ENCODE measurements at regions not wholly inside any gene's neighbourhood (a gene's known extent, or its start where the extent isn't known, plus 50 kb on each side); places are given as distances from the start of the nearest gene placed in this dataset.

- intact Hi-C loops (cut with DNase I; ENCODE audit: low total_unique reads), result no loop called here
- no peak for TF ChIP-seq POLR2A (IDR thresholded peaks at IDR 0.05)
- no peaks in the 10 kb centered on the region for H3K4me1 ChIP-seq
- no peaks in the 10 kb centered on the region for H3K9me3 ChIP-seq
- H3K36me3 ChIP-seq (ENCODE audit: low read depth, missing control alignments), result no peaks in the 10 kb centered on the region
- H3K4me3 ChIP-seq, result no peak overlapping the region
- WGBS, 2 donors, result 87% methylated on average over 2 of the region's 2 CpGs
- no peaks in the 10 kb centered on the region for H3K27me3 ChIP-seq
- H3K27ac ChIP-seq, result no peak overlapping the region
- no peak for DNase-seq
Observed at GRCh38 chr6:125414507-125414906, 112.7 kb upstream of the HDDC2 start.

DNA sequence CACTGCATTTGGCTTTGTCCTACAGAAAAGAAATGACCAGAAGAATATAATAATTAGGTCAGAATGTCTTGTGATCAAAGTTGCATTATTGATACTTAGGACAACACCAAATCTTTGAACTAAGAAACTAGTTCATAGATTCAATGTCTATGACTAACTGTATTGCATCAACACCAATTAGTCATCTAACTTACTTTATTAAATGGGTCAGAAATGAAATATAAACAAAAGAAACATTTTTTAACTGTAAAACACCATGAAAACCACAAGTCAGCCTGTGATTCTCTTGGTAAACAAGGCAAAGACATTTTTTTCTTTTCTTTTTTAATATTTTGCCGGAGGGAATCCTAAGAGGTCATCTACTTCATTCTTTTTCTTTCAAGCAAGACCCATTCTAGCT is 114.1 kb upstream of the HDDC2 start:
- no peak for DNase-seq

DNA sequence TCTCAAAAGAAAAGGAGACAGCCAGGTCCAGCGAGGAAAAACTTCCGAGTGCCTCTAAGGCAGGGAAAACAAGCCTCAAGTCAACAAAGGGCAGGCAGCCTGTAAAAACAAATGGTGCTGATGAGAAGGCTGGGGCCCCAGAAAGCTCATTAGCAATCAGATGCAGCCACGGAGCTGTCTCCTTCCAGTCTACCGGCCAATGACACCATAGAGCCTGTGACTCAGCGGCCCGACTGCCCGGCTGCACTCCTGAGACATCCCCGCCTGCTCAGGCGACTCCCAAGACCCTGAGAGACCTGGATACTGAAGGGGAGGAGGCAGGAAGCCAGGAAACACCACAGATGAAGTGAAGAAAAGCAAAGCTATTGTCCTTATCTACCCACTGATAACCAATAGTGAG is 120.1 kb upstream of the HDDC2 start:
- 10 to 13% methylated on average over 9 of the region's 9 CpGs for WGBS, 2 donors
- intact Hi-C loops (cut with DNase I; ENCODE audit: low total_unique reads), result no loop called here
- H3K9me3 ChIP-seq, result no peaks in the 10 kb centered on the region
- H3K27me3 ChIP-seq, result no peaks in the 10 kb centered on the region
- TF ChIP-seq POLR2A (IDR thresholded peaks at IDR 0.05), result no peak
- TF ChIP-seq, protein P1, sequence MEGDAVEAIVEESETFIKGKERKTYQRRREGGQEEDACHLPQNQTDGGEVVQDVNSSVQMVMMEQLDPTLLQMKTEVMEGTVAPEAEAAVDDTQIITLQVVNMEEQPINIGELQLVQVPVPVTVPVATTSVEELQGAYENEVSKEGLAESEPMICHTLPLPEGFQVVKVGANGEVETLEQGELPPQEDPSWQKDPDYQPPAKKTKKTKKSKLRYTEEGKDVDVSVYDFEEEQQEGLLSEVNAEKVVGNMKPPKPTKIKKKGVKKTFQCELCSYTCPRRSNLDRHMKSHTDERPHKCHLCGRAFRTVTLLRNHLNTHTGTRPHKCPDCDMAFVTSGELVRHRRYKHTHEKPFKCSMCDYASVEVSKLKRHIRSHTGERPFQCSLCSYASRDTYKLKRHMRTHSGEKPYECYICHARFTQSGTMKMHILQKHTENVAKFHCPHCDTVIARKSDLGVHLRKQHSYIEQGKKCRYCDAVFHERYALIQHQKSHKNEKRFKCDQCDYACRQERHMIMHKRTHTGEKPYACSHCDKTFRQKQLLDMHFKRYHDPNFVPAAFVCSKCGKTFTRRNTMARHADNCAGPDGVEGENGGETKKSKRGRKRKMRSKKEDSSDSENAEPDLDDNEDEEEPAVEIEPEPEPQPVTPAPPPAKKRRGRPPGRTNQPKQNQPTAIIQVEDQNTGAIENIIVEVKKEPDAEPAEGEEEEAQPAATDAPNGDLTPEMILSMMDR (IDR thresholded peaks at IDR 0.05), result no peak
- peak overlapping the region in 1 of 2 donors; percentile 12 for H3K27ac ChIP-seq
- no peaks in the 10 kb centered on the region for H3K4me1 ChIP-seq
- DNase-seq, result peak; percentile 53
- H3K4me3 ChIP-seq, result peak overlapping the region in 1 of 2 donors; percentile 23
- H3K36me3 ChIP-seq (ENCODE audit: low read depth, missing control alignments), result no peaks in the 10 kb centered on the region

More for the DNA sequence above, 114.1 kb upstream of the HDDC2 start:
- no peaks in the 10 kb centered on the region for H3K36me3 ChIP-seq (ENCODE audit: low read depth, missing control alignments)
- no peak overlapping the region for H3K27ac ChIP-seq
- H3K27me3 ChIP-seq, result no peaks in the 10 kb centered on the region
- no peaks in the 10 kb centered on the region for H3K4me1 ChIP-seq
- WGBS, 2 donors, result 93 to 96% methylated on average over 1 of the region's 1 CpG
- intact Hi-C loops (cut with DNase I; ENCODE audit: low total_unique reads), result no loop called here
- no peaks in the 10 kb centered on the region for H3K9me3 ChIP-seq
- TF ChIP-seq, protein P1 (IDR thresholded peaks at IDR 0.05), result no peak
- TF ChIP-seq POLR2A (IDR thresholded peaks at IDR 0.05), result no peak
- H3K4me3 ChIP-seq, result no peak overlapping the region

- WGBS, 2 donors, result 51 to 78% methylated on average over 2 of the region's 2 CpGs
- intact Hi-C loops (cut with DNase I; ENCODE audit: low total_unique reads), result no loop called here
- no peak for TF ChIP-seq POLR2A (IDR thresholded peaks at IDR 0.05)
- TF ChIP-seq, protein P1 (IDR thresholded peaks at IDR 0.05), result no peak
Observed at GRCh38 chr6:125423047-125423446, 121.3 kb upstream of the HDDC2 start.

DNA sequence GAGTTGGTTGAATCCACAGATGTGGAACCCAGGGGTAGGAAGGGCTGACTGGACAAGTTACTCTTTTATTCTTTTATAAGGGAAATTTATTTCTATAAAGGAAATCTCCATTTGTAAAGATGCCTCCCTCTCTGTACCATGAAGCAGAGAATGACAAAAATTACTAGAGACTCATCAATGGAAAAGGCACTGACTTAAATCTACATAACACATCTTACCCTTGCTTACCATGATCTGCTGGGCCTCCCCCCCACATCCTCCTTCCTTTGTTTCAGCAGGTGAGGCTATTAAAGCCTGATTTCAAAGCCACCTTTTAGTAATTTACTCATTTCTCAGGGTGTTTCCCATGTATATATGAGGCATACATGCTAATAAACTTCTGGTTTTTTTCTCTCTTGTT is 130.2 kb upstream of the HDDC2 start:
- H3K4me1 ChIP-seq, result no peaks in the 10 kb centered on the region
- DNase-seq, result no peak
- no peaks in the 10 kb centered on the region for H3K36me3 ChIP-seq (ENCODE audit: low read depth, missing control alignments)
- TF ChIP-seq, protein P1 (IDR thresholded peaks at IDR 0.05), result no peak
- TF ChIP-seq POLR2A (IDR thresholded peaks at IDR 0.05), result no peak
- intact Hi-C loops (cut with DNase I; ENCODE audit: low total_unique reads), result no loop called here
- no peak overlapping the region for H3K4me3 ChIP-seq
- H3K9me3 ChIP-seq, result no peaks in the 10 kb centered on the region
- H3K27me3 ChIP-seq, result no peaks in the 10 kb centered on the region
- H3K27ac ChIP-seq, result no peak overlapping the region

More at GRCh38 chr6:125423047-125423446, 121.3 kb upstream of the HDDC2 start:
- Histone ChIP-seq H3K9me3 (no peaks in the 10 kb centered on the region), H3K27ac (no peak overlapping the region), H3K27me3 (no peaks in the 10 kb centered on the region), H3K36me3 (ENCODE audit: low read depth, missing control alignments) (no peaks in the 10 kb centered on the region), H3K4me3 (no peak overlapping the region), H3K4me1 (no peaks in the 10 kb centered on the region)
- no peak for DNase-seq
